H7 (cell line): ENCODE measurements at regions not wholly inside any gene's neighbourhood (a gene's known extent, or its start where the extent isn't known, plus 50 kb on each side); places are given as distances from the start of the nearest gene placed in this dataset.
A peak's percentile ranks its signal among the peaks of the same experiment; 100 is the strongest.

Experiments used
- DNase-seq: peaks from one replicate; pipeline ENCODE4 v3.0.0; 2012
- H3K27me3 ChIP-seq: 2 replicates; pipeline ENCODE4 v1.6.0; 2011; ENCODE audit warnings: mild to moderate bottlenecking, low read length; ENCODE audit not compliant: control insufficient read depth, insufficient read depth
- H3K36me3 ChIP-seq: replicated peaks from 2 replicates; pipeline ENCODE4 v1.5.1; 2011; ENCODE audit warnings: low read length; ENCODE audit not compliant: control insufficient read depth, insufficient read depth
- H3K4me3 ChIP-seq: 2 replicates; pipeline ENCODE4 v1.5.1; 2011; ENCODE audit warnings: low read depth, mild to moderate bottlenecking, control low read depth, low read length, moderate library complexity; ENCODE audit not compliant: insufficient read depth

GRCh38 chr16:61596655-61597054, 439.6 kb downstream of the CDH8 start:
- Histone ChIP-seq H3K4me3 (no peak overlapping the region), H3K36me3 (no peaks in the 10 kb centered on the region), H3K27me3 (no peaks in the 10 kb centered on the region)
- no peak for DNase-seq

- no peaks in the 10 kb centered on the region for H3K36me3 ChIP-seq
- H3K4me3 ChIP-seq = no peak overlapping the region
- DNase-seq = no peak
- no peaks in the 10 kb centered on the region for H3K27me3 ChIP-seq
These were observed 440.6 kb downstream of the CDH8 start for GRCh38 chr16:61595605-61596004.

- Histone ChIP-seq H3K4me3 (no peak overlapping the region), H3K36me3 (no peaks in the 10 kb centered on the region), H3K27me3 (no peaks in the 10 kb centered on the region)
- DNase-seq = no peak
These were observed 445.7 kb downstream of the CDH8 start for GRCh38 chr16:61590577-61590976.

- Histone ChIP-seq H3K36me3 (no peaks in the 10 kb centered on the region), H3K27me3 (no peaks in the 10 kb centered on the region), H3K4me3 (no peak overlapping the region)
- no peak for DNase-seq
These were observed 448.7 kb downstream of the CDH8 start for GRCh38 chr16:61587526-61587925.

DNA sequence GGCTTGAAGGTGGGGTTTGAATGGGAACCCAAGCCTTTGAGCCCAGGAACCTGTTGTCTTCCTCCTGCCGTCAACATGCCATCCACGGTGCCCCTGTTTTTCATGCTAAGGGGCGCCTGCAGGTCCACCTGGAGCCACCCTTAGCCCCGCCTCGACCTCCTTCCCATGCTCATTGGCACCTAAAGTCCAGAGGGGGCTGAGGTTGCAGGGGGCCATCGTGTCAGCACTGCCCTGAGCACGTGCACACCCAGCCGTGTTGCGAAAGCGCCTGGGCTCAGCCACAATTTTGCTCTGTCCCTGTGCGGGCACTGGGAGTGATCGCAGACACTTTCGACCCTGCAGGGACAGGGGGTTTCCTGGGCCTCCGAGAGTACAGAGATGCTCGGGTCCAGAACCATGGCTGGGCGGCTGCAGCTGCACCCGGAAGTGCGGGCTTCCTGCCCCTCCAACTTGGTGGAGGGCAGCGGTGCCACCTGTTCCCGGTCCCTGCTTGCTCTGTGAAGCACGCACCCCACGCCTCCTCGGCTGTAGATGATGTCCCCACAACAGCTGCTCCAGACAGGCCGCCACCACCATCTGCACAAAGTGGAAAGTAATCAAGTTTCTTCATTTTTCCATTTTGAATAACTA, 454.7 kb downstream of the CDH8 start:
- Histone ChIP-seq H3K27me3 (no peaks in the 10 kb centered on the region), H3K4me3 (no peak overlapping the region), H3K36me3 (no peaks in the 10 kb centered on the region)
- peak; percentile 3 for DNase-seq

DNA sequence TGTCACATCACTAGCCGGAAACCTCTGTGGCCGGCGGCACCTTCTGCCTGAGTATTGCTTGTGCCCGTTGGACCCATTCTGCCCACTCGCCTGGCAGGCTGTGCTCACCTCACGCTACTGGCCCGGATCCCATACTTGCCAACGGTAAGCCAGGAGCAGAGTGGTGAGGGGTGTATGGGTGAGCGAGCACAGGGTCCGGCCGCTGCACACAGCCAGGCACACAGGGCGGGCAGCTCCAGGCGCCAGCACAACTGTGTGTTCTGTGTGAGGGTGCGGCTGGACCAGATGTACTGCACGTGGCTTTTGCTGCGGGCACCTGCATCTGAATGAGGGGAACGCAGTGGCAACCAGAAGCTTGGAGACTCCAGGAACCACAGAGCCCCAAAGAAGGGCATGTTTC, 455.7 kb downstream of the CDH8 start:
- Histone ChIP-seq H3K4me3 (no peak overlapping the region), H3K36me3 (no peaks in the 10 kb centered on the region), H3K27me3 (no peaks in the 10 kb centered on the region)
- DNase-seq = no peak

DNA sequence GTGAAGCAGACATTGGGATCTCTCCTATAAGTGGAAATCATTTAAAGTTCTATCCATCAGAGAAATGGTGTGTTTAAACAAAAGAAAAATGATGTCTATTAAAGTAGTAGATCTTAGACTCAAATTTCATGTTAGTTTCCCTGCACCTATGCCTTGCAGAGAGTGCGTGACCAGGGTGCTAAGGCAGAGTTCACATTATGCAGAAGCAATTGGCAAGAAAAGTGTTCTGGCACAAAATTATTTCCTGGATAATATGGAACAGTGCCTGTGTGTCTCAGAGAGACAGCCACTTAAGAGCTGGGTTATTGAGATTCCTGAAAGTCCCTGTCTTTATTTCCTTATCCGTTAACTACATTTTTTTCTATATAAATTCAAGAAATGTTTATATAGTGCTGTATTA, 457.0 kb downstream of the CDH8 start:
- H3K4me3 ChIP-seq = no peak overlapping the region
- H3K27me3 ChIP-seq = no peaks in the 10 kb centered on the region
- H3K36me3 ChIP-seq = no peaks in the 10 kb centered on the region
- no peak for DNase-seq

DNA sequence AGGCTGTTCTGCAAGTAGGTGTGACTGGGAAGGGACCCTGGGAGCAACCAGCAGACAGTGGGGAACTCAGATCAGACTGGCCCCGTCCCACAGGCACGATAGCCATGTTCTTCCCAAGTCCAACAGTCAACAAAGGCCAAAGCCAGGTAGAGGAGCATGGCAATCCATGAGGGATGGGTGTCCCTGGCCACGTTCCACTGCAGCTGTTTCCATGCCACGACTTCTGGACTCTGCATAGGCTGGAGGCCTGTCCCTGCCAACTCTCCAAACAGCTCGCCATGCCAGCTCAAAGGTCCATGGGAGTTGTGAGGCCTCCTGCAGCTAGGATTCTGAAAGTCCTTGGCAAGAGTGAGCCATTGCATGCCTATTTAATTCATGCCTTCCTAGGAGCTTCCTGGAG, 459.8 kb downstream of the CDH8 start:
- DNase-seq = no peak
- Histone ChIP-seq H3K36me3 (no peaks in the 10 kb centered on the region), H3K4me3 (no peak overlapping the region), H3K27me3 (no peaks in the 10 kb centered on the region)

DNA sequence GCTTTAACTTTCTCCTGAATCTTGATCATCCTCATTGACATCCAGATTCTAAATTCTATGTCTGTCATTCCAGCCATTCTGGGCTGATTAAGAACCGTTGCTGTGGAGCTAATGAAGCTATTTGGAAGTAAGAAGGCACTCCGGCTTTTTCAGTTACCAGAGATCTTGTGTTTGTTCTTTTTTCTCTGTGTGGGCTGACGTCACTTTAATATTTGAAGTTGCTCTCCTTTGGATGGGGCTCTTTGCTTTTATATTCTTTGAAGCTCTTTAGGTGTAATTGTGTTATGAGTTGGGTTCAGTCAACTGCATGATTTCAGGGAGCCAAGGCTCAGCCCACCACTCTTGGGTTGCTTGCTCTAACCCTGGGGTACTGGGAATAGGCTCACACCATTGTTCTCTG, 460.6 kb downstream of the CDH8 start:
- DNase-seq = no peak
- Histone ChIP-seq H3K27me3 (no peaks in the 10 kb centered on the region), H3K36me3 (no peaks in the 10 kb centered on the region)

GRCh38 chr16:61569028-61569427, 467.2 kb downstream of the CDH8 start:
- H3K4me3 ChIP-seq = no peak overlapping the region
- no peaks in the 10 kb centered on the region for H3K36me3 ChIP-seq
- no peaks in the 10 kb centered on the region for H3K27me3 ChIP-seq
- DNase-seq = no peak

More for the DNA sequence above, 460.6 kb downstream of the CDH8 start:
- no peak overlapping the region for H3K4me3 ChIP-seq

DNA sequence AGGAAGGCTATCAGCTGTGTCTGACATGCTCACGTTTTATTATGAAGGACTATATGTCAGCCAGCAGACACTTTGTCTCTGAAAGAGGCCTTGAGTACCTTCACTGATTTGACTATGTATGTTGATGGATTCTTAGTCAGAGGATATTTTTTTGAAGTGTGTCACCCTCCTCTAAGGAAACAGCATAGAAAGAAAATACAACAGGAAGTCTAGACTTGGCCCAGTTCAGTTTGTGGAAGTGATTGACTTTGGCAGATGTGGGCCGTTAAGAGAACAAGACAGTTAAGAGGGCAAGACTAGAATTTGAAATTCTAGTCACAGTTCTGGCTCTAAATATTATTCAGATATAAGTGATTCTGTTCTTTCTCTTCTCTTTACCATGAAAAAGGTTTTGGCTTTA, 471.5 kb downstream of the CDH8 start:
- H3K27me3 ChIP-seq = no peaks in the 10 kb centered on the region
- no peak for DNase-seq
- H3K4me3 ChIP-seq = no peak overlapping the region
- H3K36me3 ChIP-seq = no peaks in the 10 kb centered on the region

- Histone ChIP-seq H3K4me3 (no peak overlapping the region), H3K36me3 (no peaks in the 10 kb centered on the region), H3K27me3 (no peaks in the 10 kb centered on the region)
- no peak for DNase-seq
These were observed 480.4 kb downstream of the CDH8 start for GRCh38 chr16:61555718-61556441.

DNA sequence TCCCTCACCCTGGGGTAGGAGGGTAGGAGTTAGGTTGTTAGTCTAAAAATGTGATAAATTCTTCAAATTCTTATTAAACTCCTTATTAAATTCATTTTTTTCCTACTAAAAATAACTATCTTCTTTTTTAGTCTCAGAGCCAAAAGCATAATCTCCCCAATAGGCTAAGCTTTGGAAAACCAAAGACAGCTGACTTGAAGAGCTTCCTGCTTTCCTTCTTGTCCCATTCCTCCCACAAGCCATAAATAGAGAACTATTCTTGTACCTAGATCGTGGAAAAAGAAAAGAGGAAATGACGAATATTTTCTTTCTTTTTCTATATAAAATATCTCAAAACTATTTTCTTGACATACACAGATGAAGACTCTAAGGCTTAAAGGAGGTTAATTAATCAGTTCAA, 486.9 kb downstream of the CDH8 start:
- no peak for DNase-seq
- Histone ChIP-seq H3K36me3 (no peaks in the 10 kb centered on the region), H3K27me3 (no peaks in the 10 kb centered on the region), H3K4me3 (no peak overlapping the region)

GRCh38 chr16:61547626-61548025, 488.6 kb downstream of the CDH8 start:
- Histone ChIP-seq H3K4me3 (no peak overlapping the region), H3K36me3 (no peaks in the 10 kb centered on the region), H3K27me3 (no peaks in the 10 kb centered on the region)
- DNase-seq = no peak

DNA sequence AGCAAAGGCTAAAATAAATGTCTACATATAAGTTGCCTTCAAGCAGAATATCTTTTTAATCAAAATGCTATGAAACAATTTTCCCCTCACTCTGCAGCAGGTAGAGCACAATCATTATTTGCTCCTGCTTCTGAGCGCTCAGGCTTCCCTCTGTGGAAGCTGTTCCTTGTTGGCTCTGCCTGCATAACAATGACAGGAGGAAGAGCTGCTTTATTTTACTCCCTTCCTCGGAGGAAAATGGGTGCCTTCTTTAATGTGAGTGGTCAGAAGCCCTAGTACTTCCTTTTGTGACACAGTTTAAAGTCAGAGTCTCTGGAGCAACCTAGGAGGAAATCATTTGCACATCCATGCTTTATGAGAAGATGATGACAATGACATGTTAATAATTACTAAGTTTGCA, 492.1 kb downstream of the CDH8 start:
- Histone ChIP-seq H3K27me3 (no peaks in the 10 kb centered on the region), H3K36me3 (no peaks in the 10 kb centered on the region), H3K4me3 (no peak overlapping the region)
- DNase-seq = peak; percentile 23
